ENCODE measurements at regions not wholly inside any gene's neighbourhood (a gene's known extent, or its start where the extent isn't known, plus 50 kb on each side); places are given as distances from the start of the nearest gene placed in this dataset.
"Not testable (repeated sequence)": the region's sequence is repeated elsewhere in the genome, so short reads cannot be mapped to it uniquely, and the experiment has no call there.

DNA sequence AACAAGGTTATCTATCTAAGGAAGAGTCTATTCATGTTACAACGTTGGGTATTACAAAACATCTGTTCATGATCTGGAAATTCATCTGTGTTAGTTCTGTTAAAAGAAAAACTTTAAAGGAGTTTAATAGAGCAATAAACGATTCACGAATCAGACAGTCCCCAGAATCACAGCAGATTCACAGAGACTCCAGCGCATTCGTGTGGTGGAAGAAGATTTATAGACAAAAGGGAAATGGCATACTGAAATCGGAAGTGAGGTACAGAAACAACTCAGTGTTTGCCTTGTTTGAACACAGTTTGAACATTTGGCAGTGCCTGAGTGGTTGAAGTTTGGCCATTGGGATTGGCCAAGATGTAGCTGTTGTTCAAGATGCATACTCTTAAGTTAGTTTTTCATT, 178.8 kb downstream of the CWH43 start:
- TF ChIP-seq POLR2A, CTCF (IDR thresholded peaks at IDR 0.05): not testable (repeated sequence)

Measured in esophagus squamous epithelium (tissue), 4 donors.